HEK293T (cell line): ENCODE measurements at regions not wholly inside any gene's neighbourhood (a gene's known extent, or its start where the extent isn't known, plus 50 kb on each side); places are given as distances from the start of the nearest gene placed in this dataset.

Experiments used
- ARNT ChIP-seq: fragments of 450-650 bp; IDR thresholded peaks from 2 replicates; pipeline ENCODE4 v1.6.1; 2017; ENCODE audit warnings: mild to moderate bottlenecking
- CTBP1 ChIP-seq: fragments of 450-650 bp; IDR thresholded peaks from 2 replicates; pipeline ENCODE4 v1.6.1; 2016; ENCODE audit warnings: borderline replicate concordance
- ELF4 ChIP-seq: fragments of 450-650 bp; IDR thresholded peaks from 2 replicates; pipeline ENCODE4 v1.6.1; 2017; ENCODE audit warnings: antibody characterized with exemption
- FOXK2 ChIP-seq: fragments of 450-650 bp; IDR thresholded peaks from 2 replicates; pipeline ENCODE4 v1.6.1; 2016; ENCODE audit warnings: mild to moderate bottlenecking
- FOXM1 ChIP-seq: fragments of 450-650 bp; IDR thresholded peaks from 2 replicates; pipeline ENCODE4 v1.6.1; 2017; ENCODE audit warnings: mild to moderate bottlenecking, borderline replicate concordance
- HDGF ChIP-seq: fragments of 450-650 bp; IDR thresholded peaks from 2 replicates; pipeline ENCODE4 v1.6.1; 2017; ENCODE audit warnings: antibody characterized with exemption, borderline replicate concordance
- SP1 ChIP-seq: fragments of 450-650 bp; IDR thresholded peaks from 2 replicates; pipeline ENCODE4 v1.6.1; 2017
- TARDBP ChIP-seq: fragments of 450-650 bp; IDR thresholded peaks from 2 replicates; pipeline ENCODE4 v1.6.1; 2016
- ZNF384 ChIP-seq: fragments of 450-650 bp; IDR thresholded peaks from 2 replicates; pipeline ENCODE4 v1.6.1; 2016
- TF ChIP-seq, protein P1 (sequence below): fragments of 450-650 bp; IDR thresholded peaks from 2 replicates; pipeline ENCODE4 v1.6.1; 2016

DNA sequence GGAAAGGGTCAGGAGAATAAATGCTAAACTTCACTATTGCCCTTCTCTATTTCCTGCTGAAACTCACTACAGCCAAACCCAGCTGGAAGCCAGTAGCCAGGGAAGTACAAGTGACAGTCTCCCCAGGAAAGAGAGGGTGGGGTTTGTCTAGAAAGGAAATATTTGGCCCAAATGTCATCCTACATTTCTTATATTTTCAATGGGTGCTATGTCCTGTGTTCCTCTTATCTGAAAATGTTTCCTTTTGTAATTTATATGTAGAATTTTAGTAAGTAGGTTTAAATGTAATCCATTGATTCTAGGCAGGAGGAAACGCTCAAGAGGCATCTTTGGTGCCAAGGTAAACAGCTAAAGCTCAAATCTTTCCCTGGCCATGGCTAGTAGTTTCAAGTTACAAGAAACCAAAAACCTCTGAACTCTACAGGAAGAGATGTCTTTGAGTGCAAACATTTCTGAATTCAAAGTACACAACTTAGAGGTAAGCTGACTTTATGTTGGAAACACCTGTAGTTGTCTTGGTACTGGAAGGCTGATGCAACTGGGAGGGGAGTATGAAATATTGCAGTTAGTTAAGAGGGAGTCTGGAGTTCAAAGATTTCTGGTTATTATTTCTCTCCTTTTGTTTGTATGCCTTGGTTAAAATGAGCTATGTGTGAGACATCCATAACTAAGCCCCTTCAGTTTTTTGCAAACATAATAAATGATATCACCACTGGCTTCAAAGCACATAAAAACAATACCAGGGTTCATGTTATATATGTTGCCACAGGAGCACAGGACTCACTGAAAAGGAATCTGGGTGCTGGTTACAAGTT, 356.1 kb upstream of the ZC3H15 start:
- TF ChIP-seq, protein P1, sequence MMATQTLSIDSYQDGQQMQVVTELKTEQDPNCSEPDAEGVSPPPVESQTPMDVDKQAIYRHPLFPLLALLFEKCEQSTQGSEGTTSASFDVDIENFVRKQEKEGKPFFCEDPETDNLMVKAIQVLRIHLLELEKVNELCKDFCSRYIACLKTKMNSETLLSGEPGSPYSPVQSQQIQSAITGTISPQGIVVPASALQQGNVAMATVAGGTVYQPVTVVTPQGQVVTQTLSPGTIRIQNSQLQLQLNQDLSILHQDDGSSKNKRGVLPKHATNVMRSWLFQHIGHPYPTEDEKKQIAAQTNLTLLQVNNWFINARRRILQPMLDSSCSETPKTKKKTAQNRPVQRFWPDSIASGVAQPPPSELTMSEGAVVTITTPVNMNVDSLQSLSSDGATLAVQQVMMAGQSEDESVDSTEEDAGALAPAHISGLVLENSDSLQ: no peak
- TF ChIP-seq TARDBP (no peak), HDGF (no peak), SP1 (no peak), ELF4 (no peak), ZNF384 (no peak), FOXK2 (no peak), ARNT (no peak), FOXM1 (no peak), CTBP1 (no peak)
